GM23338 (cell line): ENCODE measurements at regions not wholly inside any gene's neighbourhood (a gene's known extent, or its start where the extent isn't known, plus 50 kb on each side); places are given as distances from the start of the nearest gene placed in this dataset.

Source experiments
- ATAC-seq: fragments of 200-7000 bp; cut with Tn5 transposase; 3 replicates; pipeline ENCODE4 v1.9.1; 2020
- DNase-seq: peaks from one replicate; pipeline ENCODE4 v3.0.0-alpha.2; 2015; ENCODE audit warnings: low spot score
- H2AFZ ChIP-seq: fragments of 200-600 bp; sonication (generic); 2 replicates; pipeline ENCODE4 v1.8.0; 2016; ENCODE audit warnings: antibody characterized with exemption, mild to moderate bottlenecking, moderate library complexity
- H3F3A ChIP-seq: fragments of 200-600 bp; sonication (generic); replicated peaks from 2 replicates; pipeline ENCODE4 v1.8.0; 2017; ENCODE audit warnings: antibody characterized with exemption, mixed run types, low read depth
- H3K27ac ChIP-seq: fragments of 200-600 bp; sonication (generic); 2 replicates; pipeline ENCODE4 v1.6.1; 2016; ENCODE audit warnings: low read depth
- H3K27me3 ChIP-seq: fragments of 200-600 bp; sonication (generic); 2 replicates; pipeline ENCODE4 v1.8.0; 2016; ENCODE audit warnings: mild to moderate bottlenecking, mixed run types, moderate library complexity; ENCODE audit not compliant: insufficient read depth
- H3K36me3 ChIP-seq: fragments of 200-600 bp; sonication (generic); 2 replicates; pipeline ENCODE4 v1.8.0; 2016; ENCODE audit warnings: mild to moderate bottlenecking; ENCODE audit not compliant: insufficient read depth
- H3K4me1 ChIP-seq: fragments of 200-600 bp; sonication (generic); 2 replicates; pipeline ENCODE4 v1.8.0; 2016; ENCODE audit warnings: mild to moderate bottlenecking, moderate library complexity; ENCODE audit not compliant: insufficient read depth
- H3K4me2 ChIP-seq: fragments of 200-600 bp; sonication (generic); 2 replicates; pipeline ENCODE4 v1.7.1; 2017; ENCODE audit warnings: mixed run types
- H3K4me3 ChIP-seq: fragments of 200-600 bp; sonication (generic); 2 replicates; pipeline ENCODE4 v1.6.1; 2016; ENCODE audit warnings: mixed run types
- H3K79me2 ChIP-seq: fragments of 200-600 bp; sonication (generic); replicated peaks from 2 replicates; pipeline ENCODE4 v1.8.0; 2017; ENCODE audit warnings: mild to moderate bottlenecking; ENCODE audit not compliant: insufficient read depth
- H3K9me2 ChIP-seq: fragments of 200-600 bp; sonication (generic); 2 replicates; pipeline ENCODE4 v1.8.0; 2017; ENCODE audit not compliant: insufficient read depth
- H4K20me1 ChIP-seq: fragments of 200-600 bp; sonication (generic); replicated peaks from 2 replicates; pipeline ENCODE4 v1.8.0; 2017; ENCODE audit warnings: mild to moderate bottlenecking; ENCODE audit not compliant: insufficient read depth
- H3K27ac Mint-ChIP-seq: 2 replicates; pipeline ENCODE4 v1.8.0; 2020; ENCODE audit warnings: inconsistent platforms, mild to moderate bottlenecking, moderate library complexity, mixed read lengths
- H3K27me3 Mint-ChIP-seq: 3 replicates; pipeline ENCODE4 v1.8.0; 2022; ENCODE audit warnings: low read depth, mild to moderate bottlenecking, moderate library complexity, mixed read lengths, inconsistent platforms; ENCODE audit not compliant: insufficient read depth, poor library complexity
- H3K36me3 Mint-ChIP-seq: 3 replicates; pipeline ENCODE4 v1.8.0; 2021; ENCODE audit warnings: low read depth, mild to moderate bottlenecking, inconsistent platforms, moderate library complexity, mixed read lengths
- H3K4me1 Mint-ChIP-seq: 3 replicates; pipeline ENCODE4 v1.8.0; 2020; ENCODE audit warnings: mild to moderate bottlenecking, inconsistent platforms, mixed read lengths
- H3K4me3 Mint-ChIP-seq: 3 replicates; pipeline ENCODE4 v1.8.0; 2021; ENCODE audit warnings: moderate library complexity, mild to moderate bottlenecking, inconsistent platforms, mixed read lengths
- H3K9me3 Mint-ChIP-seq: 3 replicates; pipeline ENCODE4 v1.8.0; 2020; ENCODE audit warnings: moderate library complexity, mild to moderate bottlenecking, inconsistent platforms, mixed read lengths
- CREB1 ChIP-seq: fragments of 250-450 bp; sonication (Bioruptor Pico); IDR thresholded peaks from 2 replicates; pipeline ENCODE4 v1.5.0; 2020; ENCODE audit warnings: low read depth, mild to moderate bottlenecking, moderate library complexity
- EZH2 ChIP-seq: fragments of 200-600 bp; sonication (generic); IDR thresholded peaks from one replicate; pipeline ENCODE4 v1.8.0; 2017; ENCODE audit warnings: antibody characterized with exemption, mild to moderate bottlenecking, low read depth; ENCODE audit not compliant: unreplicated experiment
- EZH2phosphoT487 ChIP-seq: fragments of 200-600 bp; sonication (generic); IDR thresholded peaks from one replicate; pipeline ENCODE4 v1.8.1; 2018; ENCODE audit warnings: antibody characterized with exemption; ENCODE audit not compliant: unreplicated experiment
- JUNB ChIP-seq: IDR thresholded peaks from one replicate; pipeline ENCODE4 v1.6.1; 2016; ENCODE audit warnings: antibody characterized with exemption; ENCODE audit not compliant: unreplicated experiment
- NANOG ChIP-seq: IDR thresholded peaks from 2 replicates; pipeline ENCODE4 v1.6.1; 2016; ENCODE audit warnings: antibody characterized with exemption, borderline replicate concordance
- POLR2AphosphoS5 ChIP-seq: IDR thresholded peaks from 2 replicates; pipeline ENCODE4 v1.6.1; 2016; ENCODE audit warnings: antibody characterized with exemption, low read depth
- REST ChIP-seq: IDR thresholded peaks from one replicate; pipeline ENCODE4 v1.6.1; 2018; ENCODE audit warnings: antibody characterized with exemption; ENCODE audit not compliant: unreplicated experiment
- ZNF114 ChIP-seq: fragments of 250-450 bp; sonication (Bioruptor Pico); IDR thresholded peaks from 2 replicates; pipeline ENCODE4 v1.5.0; 2020; ENCODE audit warnings: mild to moderate bottlenecking, moderate library complexity
- ZNF331 ChIP-seq: fragments of 250-450 bp; sonication (Bioruptor Pico); IDR thresholded peaks from 2 replicates; pipeline ENCODE4 v1.5.0; 2020; ENCODE audit warnings: low read depth, mild to moderate bottlenecking, moderate library complexity
- ZNF462 ChIP-seq: fragments of 250-450 bp; sonication (Bioruptor Pico); IDR thresholded peaks from 2 replicates; pipeline ENCODE4 v1.5.0; 2020; ENCODE audit warnings: mild to moderate bottlenecking, moderate library complexity

GRCh38 chr10:120702032-120702431, 149.1 kb upstream of the WDR11 start (continued):
- no peak for TF ChIP-seq ZNF462 (CRISPR knock-in tag)
- no peak for TF ChIP-seq POLR2AphosphoS5
- TF ChIP-seq EZH2phosphoT487, result no peak
- TF ChIP-seq CREB1 (CRISPR knock-in tag), result no peak
- no peak for TF ChIP-seq JUNB
- no peak for TF ChIP-seq NANOG

- H3K36me3 Mint-ChIP-seq, result no peaks in the 10 kb centered on the region
- H3K9me3 Mint-ChIP-seq, result no peaks in the 10 kb centered on the region
- no peak overlapping the region for H3K4me3 Mint-ChIP-seq
- no peaks in the 10 kb centered on the region for H3K27me3 Mint-ChIP-seq
- Histone ChIP-seq H3K9me2 (0 out of 2 replicates have a peak, but pooled peaks cover 3% of the 10 kb centered on the region), H3K4me1 (no peaks in the 10 kb centered on the region), H3K4me3 (no peak overlapping the region), H2AFZ (no peak overlapping the region), H3K79me2 (no peaks in the 10 kb centered on the region), H3K4me2 (no peak overlapping the region), H3F3A (no peaks in the 10 kb centered on the region), H3K27me3 (no peaks in the 10 kb centered on the region), H3K36me3 (no peaks in the 10 kb centered on the region), H3K27ac (no peak overlapping the region), H4K20me1 (no peaks in the 10 kb centered on the region)
- no peak overlapping the region for H3K27ac Mint-ChIP-seq
- ATAC-seq, result no peak
- no peaks in the 10 kb centered on the region for H3K4me1 Mint-ChIP-seq
- no peak for DNase-seq
- TF ChIP-seq CREB1 (CRISPR knock-in tag), result no peak
- no peak for TF ChIP-seq ZNF331 (CRISPR knock-in tag)
- no peak for TF ChIP-seq ZNF114 (CRISPR knock-in tag)
- no peak for TF ChIP-seq EZH2
- no peak for TF ChIP-seq REST
These were observed 145.9 kb upstream of the WDR11 start for GRCh38 chr10:120705309-120705708.
